Stimulated activated naive CD8-positive, alpha-beta T cell treated with anti-CD3 and anti-CD28 coated beads, Interleukin-15, Interleukin-2, amounts not matched to agents 100 ng/mL and 50 ng/mL, for 24 hours (primary cell): ENCODE measurements at regions not wholly inside any gene's neighbourhood (a gene's known extent, or its start where the extent isn't known, plus 50 kb on each side); places are given as distances from the start of the nearest gene placed in this dataset.
"Not testable (repeated sequence)": the region's sequence is repeated elsewhere in the genome, so short reads cannot be mapped to it uniquely, and the experiment has no call there.

ENCODE experiments used
- H3K27ac Mint-ChIP-seq: one replicate; pipeline ENCODE4 v1.8.0; 2021; ENCODE audit warnings: mild to moderate bottlenecking, mixed read lengths
- H3K27me3 Mint-ChIP-seq: one replicate; pipeline ENCODE4 v1.8.0; 2021; ENCODE audit warnings: mixed read lengths
- H3K36me3 Mint-ChIP-seq: one replicate; pipeline ENCODE4 v1.8.0; 2021; ENCODE audit warnings: low read depth, mixed read lengths
- H3K4me1 Mint-ChIP-seq: one replicate; pipeline ENCODE4 v1.8.0; 2021; ENCODE audit warnings: low read depth, mixed read lengths
- H3K4me3 Mint-ChIP-seq: one replicate; pipeline ENCODE4 v1.8.0; 2021; ENCODE audit warnings: mild to moderate bottlenecking, mixed read lengths
- H3K9me3 Mint-ChIP-seq: one replicate; pipeline ENCODE4 v1.8.0; 2021; ENCODE audit warnings: mixed read lengths

GRCh38 chr21:9760398-9761074 lies 760.8 kb upstream of the TPTE start:
- H3K36me3 Mint-ChIP-seq, result no peaks in the 10 kb centered on the region
- no peak overlapping the region for H3K27ac Mint-ChIP-seq
- H3K4me3 Mint-ChIP-seq, result no peak overlapping the region
- no peaks in the 10 kb centered on the region for H3K27me3 Mint-ChIP-seq
- no peaks in the 10 kb centered on the region for H3K4me1 Mint-ChIP-seq
- H3K9me3 Mint-ChIP-seq, result peaks cover 4% of the 10 kb centered on the region

- no peaks in the 10 kb centered on the region for H3K4me1 Mint-ChIP-seq
- no peaks in the 10 kb centered on the region for H3K36me3 Mint-ChIP-seq
- no peak overlapping the region for H3K4me3 Mint-ChIP-seq
- no peaks in the 10 kb centered on the region for H3K9me3 Mint-ChIP-seq
- H3K27ac Mint-ChIP-seq, result no peak overlapping the region
- no peaks in the 10 kb centered on the region for H3K27me3 Mint-ChIP-seq
These were observed 758.1 kb upstream of the TPTE start for GRCh38 chr21:9763306-9763705.

DNA sequence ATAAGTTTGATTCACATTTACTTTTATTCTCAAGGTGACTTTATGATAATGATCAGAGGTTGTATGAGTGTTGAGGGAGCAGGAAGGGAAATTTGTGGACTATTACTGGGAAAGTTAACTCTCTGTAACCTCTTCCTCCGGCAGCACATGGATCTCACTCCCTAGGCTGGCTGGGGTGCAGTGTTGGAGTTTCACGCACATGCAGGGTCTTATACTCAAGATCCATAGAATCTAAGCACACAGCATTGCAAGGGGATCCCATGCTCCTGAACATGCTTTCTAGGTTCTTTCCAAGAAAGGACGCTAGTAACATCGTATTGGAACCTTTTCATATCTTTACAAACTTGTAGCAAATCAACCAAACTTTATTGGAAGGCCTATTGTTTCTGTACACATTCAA lies 757.6 kb upstream of the TPTE start:
- no peaks in the 10 kb centered on the region for H3K4me1 Mint-ChIP-seq
- no peak overlapping the region for H3K27ac Mint-ChIP-seq
- no peaks in the 10 kb centered on the region for H3K27me3 Mint-ChIP-seq
- H3K36me3 Mint-ChIP-seq, result no peaks in the 10 kb centered on the region
- H3K9me3 Mint-ChIP-seq, result no peaks in the 10 kb centered on the region
- H3K4me3 Mint-ChIP-seq, result no peak overlapping the region

DNA sequence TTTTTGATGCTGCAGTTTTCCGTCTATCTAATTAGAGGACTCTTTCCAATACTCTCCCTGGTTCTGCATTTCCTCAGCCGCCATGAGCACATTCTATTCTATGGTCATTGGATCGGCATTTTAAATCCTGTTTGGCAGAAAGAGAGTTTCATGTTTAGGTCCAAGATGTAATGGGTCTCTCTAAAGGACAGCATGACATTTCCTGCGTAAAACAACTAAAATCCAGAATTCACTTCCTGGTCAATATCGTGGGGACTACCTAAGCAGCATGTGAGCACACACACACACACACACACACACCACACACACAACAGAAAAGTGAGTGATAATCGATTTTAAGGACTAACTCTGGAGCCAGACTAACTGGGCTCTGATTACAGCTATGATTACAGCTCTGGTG lies 757.1 kb upstream of the TPTE start:
- not testable (repeated sequence) for H3K9me3 Mint-ChIP-seq, H3K4me3 Mint-ChIP-seq, H3K27me3 Mint-ChIP-seq, H3K36me3 Mint-ChIP-seq, H3K4me1 Mint-ChIP-seq, H3K27ac Mint-ChIP-seq

DNA sequence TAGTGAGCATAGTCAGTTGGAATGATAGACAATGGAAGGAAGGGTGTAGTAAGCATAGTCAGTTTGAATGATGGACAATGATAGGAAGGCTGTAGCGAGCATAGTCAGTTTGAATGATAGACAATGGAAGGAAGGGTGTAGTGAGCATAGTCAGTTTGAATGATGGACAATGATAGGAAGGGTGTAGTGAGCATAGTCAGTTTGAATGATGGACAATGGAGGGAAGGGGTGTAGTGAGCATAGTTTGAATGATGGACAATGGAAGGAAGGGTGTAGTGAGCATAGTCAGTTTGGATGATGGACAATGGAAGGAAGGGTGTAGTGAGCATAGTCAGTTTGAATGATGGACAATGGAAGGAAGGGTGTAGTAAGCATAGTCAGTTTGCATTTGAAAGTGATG lies 755.8 kb upstream of the TPTE start:
- not testable (repeated sequence) for H3K36me3 Mint-ChIP-seq, H3K27ac Mint-ChIP-seq, H3K27me3 Mint-ChIP-seq, H3K9me3 Mint-ChIP-seq, H3K4me3 Mint-ChIP-seq, H3K4me1 Mint-ChIP-seq

DNA sequence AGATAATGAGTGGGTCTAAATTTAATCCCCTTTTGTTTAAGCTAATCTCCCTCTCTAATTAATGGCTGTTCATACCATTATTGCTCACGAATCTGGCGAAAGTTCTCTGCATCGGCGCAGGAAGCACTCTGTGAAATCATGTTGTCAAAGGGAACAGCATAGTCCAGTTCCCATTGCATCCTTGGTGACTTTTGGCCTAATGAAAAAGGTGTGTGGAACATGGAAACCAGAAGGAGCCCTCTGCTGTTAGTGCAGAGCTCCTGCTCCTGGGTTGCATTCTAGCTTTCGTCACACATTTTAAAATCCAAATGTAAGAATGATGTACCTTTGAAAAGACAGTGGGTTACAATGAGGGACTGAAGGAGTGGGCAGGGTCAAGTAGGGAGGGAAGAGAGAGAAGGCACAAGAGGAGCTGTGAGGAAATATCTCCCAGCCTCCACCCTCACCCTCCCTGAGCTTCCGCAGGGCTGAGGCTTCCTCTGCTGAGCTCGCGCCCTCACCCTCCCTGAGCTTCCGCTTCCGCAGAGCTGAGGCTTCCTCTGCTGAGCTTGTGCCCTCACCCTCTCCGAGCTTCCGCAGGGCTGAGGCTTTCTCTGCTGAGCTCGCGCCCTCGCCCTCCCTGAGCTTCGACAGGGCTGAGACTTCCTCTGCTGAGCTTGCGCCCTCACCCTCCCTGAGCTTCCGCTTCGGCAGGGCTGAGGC lies 754.3 kb upstream of the TPTE start:
- H3K4me1 Mint-ChIP-seq, H3K4me3 Mint-ChIP-seq, H3K27me3 Mint-ChIP-seq, H3K36me3 Mint-ChIP-seq, H3K27ac Mint-ChIP-seq, H3K9me3 Mint-ChIP-seq: not testable (repeated sequence)

DNA sequence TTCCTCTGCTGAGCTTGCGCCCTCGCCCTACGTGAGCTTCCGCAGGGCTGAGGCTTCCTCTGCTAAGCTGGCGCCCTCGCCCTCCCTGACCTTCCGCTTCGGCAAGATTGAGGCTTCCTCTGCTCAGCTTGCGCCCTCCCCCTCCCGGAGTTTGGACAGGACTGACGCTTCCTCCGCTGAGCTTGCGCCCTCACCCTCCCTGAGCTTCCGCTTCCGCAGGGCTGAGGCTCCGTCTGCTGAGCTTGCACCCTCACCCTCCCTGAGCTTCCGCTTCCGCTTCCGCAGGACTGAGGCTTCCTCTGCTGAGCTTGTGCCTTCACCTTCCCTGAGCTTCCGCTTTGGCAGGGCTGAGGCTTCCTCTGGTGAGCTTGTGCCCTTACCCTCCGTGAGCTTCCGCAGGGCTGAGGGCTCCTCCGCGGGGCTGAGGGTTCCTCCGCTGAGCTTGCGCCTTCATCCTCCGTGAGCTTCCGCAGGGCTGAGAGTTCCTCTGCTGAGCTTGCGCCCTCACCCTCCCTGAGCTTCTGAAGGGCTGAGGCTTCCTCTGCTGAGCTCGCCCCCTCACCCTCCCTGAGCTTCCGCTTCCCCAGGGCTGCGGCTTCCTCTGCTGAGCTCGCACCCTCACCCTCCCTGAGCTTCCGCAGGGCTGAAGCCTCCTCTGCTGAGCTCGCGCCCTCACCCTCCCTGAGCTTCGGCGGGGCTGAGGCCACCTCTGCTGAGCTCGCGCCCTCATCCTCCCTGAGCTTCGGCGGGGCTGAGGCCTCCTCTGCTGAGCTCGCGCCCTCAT lies 753.6 kb upstream of the TPTE start:
- no peaks in the 10 kb centered on the region for H3K4me1 Mint-ChIP-seq
- no peaks in the 10 kb centered on the region for H3K27me3 Mint-ChIP-seq
- H3K27ac Mint-ChIP-seq, result no peak overlapping the region
- no peak overlapping the region for H3K4me3 Mint-ChIP-seq
- H3K36me3 Mint-ChIP-seq, result no peaks in the 10 kb centered on the region
- H3K9me3 Mint-ChIP-seq, result no peaks in the 10 kb centered on the region

GRCh38 chr21:9768376-9769130 lies 752.8 kb upstream of the TPTE start:
- H3K36me3 Mint-ChIP-seq, H3K4me3 Mint-ChIP-seq, H3K27ac Mint-ChIP-seq, H3K9me3 Mint-ChIP-seq, H3K4me1 Mint-ChIP-seq, H3K27me3 Mint-ChIP-seq: not testable (repeated sequence)

- H3K36me3 Mint-ChIP-seq, H3K9me3 Mint-ChIP-seq, H3K4me3 Mint-ChIP-seq, H3K4me1 Mint-ChIP-seq, H3K27ac Mint-ChIP-seq, H3K27me3 Mint-ChIP-seq: not testable (repeated sequence)
These were observed 752.3 kb upstream of the TPTE start for GRCh38 chr21:9769131-9769498.

- not testable (repeated sequence) for H3K27me3 Mint-ChIP-seq, H3K36me3 Mint-ChIP-seq, H3K27ac Mint-ChIP-seq, H3K9me3 Mint-ChIP-seq, H3K4me3 Mint-ChIP-seq, H3K4me1 Mint-ChIP-seq
These were observed 751.4 kb upstream of the TPTE start for GRCh38 chr21:9769718-9770690.

GRCh38 chr21:9771466-9772347 lies 749.7 kb upstream of the TPTE start:
- not testable (repeated sequence) for H3K4me3 Mint-ChIP-seq, H3K27ac Mint-ChIP-seq, H3K36me3 Mint-ChIP-seq, H3K27me3 Mint-ChIP-seq, H3K4me1 Mint-ChIP-seq
- H3K9me3 Mint-ChIP-seq, result peaks cover 16% of the 10 kb centered on the region

- H3K4me1 Mint-ChIP-seq, result no peaks in the 10 kb centered on the region
- H3K4me3 Mint-ChIP-seq, result no peak overlapping the region
- no peaks in the 10 kb centered on the region for H3K36me3 Mint-ChIP-seq
- H3K27me3 Mint-ChIP-seq, result no peaks in the 10 kb centered on the region
- H3K27ac Mint-ChIP-seq, result no peak overlapping the region
- H3K9me3 Mint-ChIP-seq, result peaks cover 19% of the 10 kb centered on the region
These were observed 749.1 kb upstream of the TPTE start for GRCh38 chr21:9772348-9772672.

GRCh38 chr21:9772877-9773420 lies 748.4 kb upstream of the TPTE start:
- H3K4me3 Mint-ChIP-seq, H3K27ac Mint-ChIP-seq: not testable (repeated sequence)
- peaks cover 25% of the 10 kb centered on the region for H3K9me3 Mint-ChIP-seq

More at GRCh38 chr21:9772877-9773420, 748.4 kb upstream of the TPTE start:
- not testable (repeated sequence) for H3K36me3 Mint-ChIP-seq, H3K4me1 Mint-ChIP-seq, H3K27me3 Mint-ChIP-seq
